Endothelial cell of umbilical vein (primary cell): ENCODE measurements at regions not wholly inside any gene's neighbourhood (a gene's known extent, or its start where the extent isn't known, plus 50 kb on each side); places are given as distances from the start of the nearest gene placed in this dataset.

Source experiments
- BruUV-seq: library from RNA; stranded (reverse); fragments of 400-500 nt; replicated peaks from 2 replicates; lab custom pipeline; 2021; lab: Mats Ljungman, UMichigan
- CTCF ChIA-PET: fragments of 300-600, 350-600 bp; sonication (Branson Sonifier 250); formaldehyde crosslinking; loops from one replicate; lab custom pipeline; 2021; ENCODE audit warnings: antibody characterized with exemption, inconsistent platforms; lab: Charles Lee
- POLR2A ChIA-PET: fragments of 300-600, 350-600 bp; sonication (Branson Sonifier 250); formaldehyde crosslinking; loops from one replicate; lab custom pipeline; 2021; ENCODE audit warnings: antibody characterized with exemption, inconsistent platforms; lab: Charles Lee
- DNase-seq: peaks from one replicate; pipeline ENCODE4 v3.0.0-alpha.2; 2011; ENCODE audit warnings: low read depth, low spot score
- FAIRE-seq: peaks from 2 replicates; lab custom pipeline; 2011; peaks lifted over from hg19 to GRCh38; lab: Jason Lieb, UNC
- H2AFZ ChIP-seq: 2 replicates; pipeline ENCODE4 v1.6.0; 2012; ENCODE audit warnings: low read depth, low read length, control low read depth, inconsistent platforms
- H3K27ac ChIP-seq: 2 replicates; pipeline ENCODE4 v1.5.1; 2011; ENCODE audit warnings: low read depth, mild to moderate bottlenecking, control low read depth, low read length, moderate library complexity; ENCODE audit not compliant: insufficient read depth
- H3K27me3 ChIP-seq, 2 experiments: 2 replicates each; pipeline versions ENCODE4 v1.6.0 to v1.6.1; 2011; ENCODE audit warnings: low read length in 2 of 2, mixed read lengths in 1 of 2; ENCODE audit not compliant: control insufficient read depth in 2 of 2, insufficient read depth in 2 of 2
- H3K36me3 ChIP-seq, 2 experiments: 2 replicates in 1 of 2; 3 replicates in 1 of 2; pipeline ENCODE4 v1.5.1; 2011; ENCODE audit warnings: low read length in 2 of 2, mild to moderate bottlenecking in 1 of 2, moderate library complexity in 1 of 2; ENCODE audit not compliant: control insufficient read depth in 2 of 2, insufficient read depth in 2 of 2; ENCODE audit errors: extremely low read depth in 1 of 2
- H3K4me1 ChIP-seq: 3 replicates; pipeline ENCODE4 v1.5.1; 2011; ENCODE audit warnings: mild to moderate bottlenecking, low read length; ENCODE audit not compliant: control insufficient read depth, insufficient read depth; ENCODE audit errors: extremely low read depth
- H3K4me2 ChIP-seq: 2 replicates; pipeline ENCODE4 v1.6.1; 2011; ENCODE audit warnings: low read length, control low read depth, mixed read lengths; ENCODE audit not compliant: insufficient read depth
- H3K4me3 ChIP-seq, 3 experiments: fragments of 200-600 bp in 1 of 3; sonication (generic), shearing (Covaris generic) in 1 of 3; replicated peaks in 1 of 3; 2 replicates each; pipeline ENCODE4 v1.5.1; 2011 to 2016; ENCODE audit warnings: control low read depth in 3 of 3, low read length in 3 of 3, mild to moderate bottlenecking in 2 of 3, inconsistent platforms in 1 of 3, low read depth in 1 of 3, moderate library complexity in 1 of 3; ENCODE audit not compliant: insufficient read depth in 1 of 3
- H3K79me2 ChIP-seq: 2 replicates; pipeline ENCODE4 v1.6.0; 2012; ENCODE audit warnings: low read length, inconsistent platforms; ENCODE audit not compliant: control insufficient read depth, insufficient read depth
- H3K9ac ChIP-seq: replicated peaks from 2 replicates; pipeline ENCODE3; 2011; ENCODE audit warnings: low read length, control low read depth; ENCODE audit not compliant: insufficient read depth; ENCODE audit errors: extremely low read depth
- H3K9me1 ChIP-seq: replicated peaks from 3 replicates; pipeline ENCODE4 v1.6.0; 2011; ENCODE audit warnings: mild to moderate bottlenecking, low read length; ENCODE audit not compliant: control insufficient read depth, insufficient read depth; ENCODE audit errors: extremely low read depth
- H3K9me3 ChIP-seq: replicated peaks from 2 replicates; pipeline ENCODE4 v1.5.1; 2012; ENCODE audit warnings: low read length, inconsistent platforms; ENCODE audit not compliant: control insufficient read depth, insufficient read depth
- H4K20me1 ChIP-seq: replicated peaks from 2 replicates; pipeline ENCODE3; 2011; ENCODE audit warnings: mild to moderate bottlenecking, low read length; ENCODE audit not compliant: control insufficient read depth, insufficient read depth; ENCODE audit errors: extremely low read depth
- CTCF ChIP-seq, 2 donors: IDR thresholded peaks; 1 replicate in 1 of 2; 2 replicates in 1 of 2; pipeline ENCODE4 v1.5.1; 2011; ENCODE audit warnings: low read length in 2 of 2, mild to moderate bottlenecking in 2 of 2, moderate library complexity in 2 of 2, control low read depth in 1 of 2, inconsistent platforms in 1 of 2, low read depth in 1 of 2; ENCODE audit not compliant: insufficient read depth in 1 of 2; ENCODE audit errors: extremely low read depth in 1 of 2
- EZH2 ChIP-seq: IDR thresholded peaks from 2 replicates; pipeline ENCODE4 v1.6.1; 2012; ENCODE audit warnings: borderline replicate concordance, low read depth, mild to moderate bottlenecking, moderate library complexity, low read length, inconsistent platforms; ENCODE audit not compliant: severe bottlenecking
- FOS ChIP-seq: IDR thresholded peaks from 2 replicates; pipeline ENCODE4 v1.6.1; 2011; ENCODE audit warnings: mild to moderate bottlenecking, low read length, moderate library complexity, borderline replicate concordance; ENCODE audit not compliant: insufficient read depth
- GATA2 ChIP-seq: IDR thresholded peaks from 2 replicates; pipeline ENCODE4 v1.7.0; 2011; ENCODE audit warnings: low read depth, mild to moderate bottlenecking, moderate library complexity, mixed read lengths, low read length; ENCODE audit not compliant: insufficient read length, insufficient read depth
- JUN ChIP-seq: IDR thresholded peaks from 2 replicates; pipeline ENCODE4 v1.6.1; 2011; ENCODE audit warnings: borderline replicate concordance, low read depth; ENCODE audit not compliant: insufficient read length, insufficient read depth
- MAX ChIP-seq: IDR thresholded peaks from 2 replicates; pipeline ENCODE4 v1.6.1; 2011; ENCODE audit not compliant: insufficient read depth, insufficient read length
- MYC ChIP-seq: IDR thresholded peaks from one replicate; pipeline ENCODE4 v1.6.1; 2011; ENCODE audit warnings: mild to moderate bottlenecking, low read depth, low read length
- POLR2A ChIP-seq: IDR thresholded peaks from 2 replicates; pipeline ENCODE4 v1.6.1; 2012; ENCODE audit warnings: low read depth, mild to moderate bottlenecking, control low read depth, low read length
- POLR2AphosphoS5 ChIP-seq: IDR thresholded peaks from 2 replicates; pipeline ENCODE4 v1.6.1; 2012; ENCODE audit warnings: low read depth, mild to moderate bottlenecking, control low read depth, low read length, moderate library complexity; ENCODE audit not compliant: insufficient read depth
- dilution Hi-C: fragments of 300-500 bp; cut with MboI; formaldehyde crosslinking; loops from one replicate; pipeline ENCODE4 v1.15.0; 2019; ENCODE audit warnings: low sequenced_read_pairs; ENCODE audit not compliant: extremely low pct_ligation_motif_present
- intact Hi-C: fragments of 100-400 bp; cut with micrococcal nuclease; formaldehyde crosslinking; loops from one replicate; pipeline ENCODE4 v1.10.0; 2022

- dilution Hi-C loops (no loop called here), intact Hi-C loops (no loop called here)
- Histone ChIP-seq H3K4me1 (no peaks in the 10 kb centered on the region), H3K9ac (no peak overlapping the region), H2AFZ (no peak overlapping the region), H3K9me1 (no peaks in the 10 kb centered on the region), H3K36me3 (no peaks in the 10 kb centered on the region), H3K27me3 (no peaks in the 10 kb centered on the region), H3K27ac (no peak overlapping the region), H3K9me3 (no peaks in the 10 kb centered on the region), H3K4me3 (no peak overlapping the region), H3K79me2 (no peaks in the 10 kb centered on the region), H3K4me2 (no peak overlapping the region), H4K20me1 (no peaks in the 10 kb centered on the region)
- TF ChIP-seq CTCF (IDR thresholded peaks at IDR 0.05; ENCODE audit: extremely low read depth in 1 of 2, insufficient read depth in 1 of 2, low read depth in 1 of 2, low read length in 2 of 2) (no peak), EZH2 (no peak), MYC (no peak)
- DNase-seq (no peak), FAIRE-seq (no peak)
- no TSS peak for BruUV-seq
- ChIA-PET CTCF (no interaction called here), POLR2A (no interaction called here)
Observed at GRCh38 chrX:95383778-95384177, 1300.9 kb upstream of the DIAPH2 start.

GRCh38 chrX:95427389-95427788 lies 1257.3 kb upstream of the DIAPH2 start:
- no peaks in the 10 kb centered on the region for H3K79me2 ChIP-seq
- no peaks in the 10 kb centered on the region for H3K9me3 ChIP-seq
- H3K27ac ChIP-seq, result no peak overlapping the region
- H3K4me3 ChIP-seq, result no peak overlapping the region
- no peaks in the 10 kb centered on the region for H3K9me1 ChIP-seq
- H3K9ac ChIP-seq, result no peak overlapping the region
- DNase-seq (no peak), FAIRE-seq (no peak)
- POLR2A ChIA-PET, result no interaction called here
- no peaks in the 10 kb centered on the region for H3K27me3 ChIP-seq
- H3K36me3 ChIP-seq, result no peaks in the 10 kb centered on the region
- BruUV-seq, result no TSS peak
- CTCF ChIA-PET, result no interaction called here
- no peaks in the 10 kb centered on the region for H3K4me1 ChIP-seq
- dilution Hi-C loops (no loop called here), intact Hi-C loops (no loop called here)
- H3K4me2 ChIP-seq, result no peak overlapping the region
- no peak overlapping the region for H2AFZ ChIP-seq
- H4K20me1 ChIP-seq, result no peaks in the 10 kb centered on the region
- TF ChIP-seq GATA2 (no peak), POLR2A (no peak), FOS (no peak), MYC (no peak), JUN (no peak), CTCF (IDR thresholded peaks at IDR 0.05; ENCODE audit: extremely low read depth in 1 of 2, insufficient read depth in 1 of 2, low read depth in 1 of 2, low read length in 2 of 2) (no peak), EZH2 (no peak), POLR2AphosphoS5 (no peak), MAX (no peak)
